Parathyroid adenoma (tissue), 2 donors: ENCODE measurements at regions not wholly inside any gene's neighbourhood (a gene's known extent, or its start where the extent isn't known, plus 50 kb on each side); places are given as distances from the start of the nearest gene placed in this dataset.

ENCODE experiments used
- H2AFZ ChIP-seq: fragments of 300-600 bp; sonication (generic); one replicate; pipeline ENCODE4 v1.7.0; 2017; ENCODE audit warnings: antibody characterized with exemption, mild to moderate bottlenecking
- H3K27ac ChIP-seq: fragments of 300-600 bp; sonication (generic); one replicate; pipeline ENCODE4 v1.7.0; 2017
- H3K27me3 ChIP-seq: fragments of 300-600 bp; sonication (generic); one replicate; pipeline ENCODE4 v1.7.0; 2017; ENCODE audit warnings: low read length; ENCODE audit not compliant: control insufficient read depth, insufficient read depth
- H3K36me3 ChIP-seq: fragments of 300-600 bp; sonication (generic); one replicate; pipeline ENCODE4 v1.7.0; 2017; ENCODE audit warnings: low read length; ENCODE audit not compliant: control insufficient read depth, insufficient read depth
- H3K4me1 ChIP-seq: fragments of 300-600 bp; sonication (generic); one replicate; pipeline ENCODE4 v1.7.0; 2017; ENCODE audit warnings: control low read depth
- H3K4me2 ChIP-seq: fragments of 300-600 bp; sonication (generic); one replicate; pipeline ENCODE4 v1.7.0; 2017; ENCODE audit warnings: low read length
- H3K4me3 ChIP-seq: fragments of 300-600 bp; sonication (generic); one replicate; pipeline ENCODE4 v1.7.0; 2017; ENCODE audit warnings: low read depth, low read length
- H3K79me2 ChIP-seq: fragments of 300-600 bp; sonication (generic); one replicate; pipeline ENCODE4 v1.7.0; 2017; ENCODE audit warnings: control low read depth
- H3K9ac ChIP-seq: fragments of 300-600 bp; sonication (generic); one replicate; pipeline ENCODE4 v1.7.0; 2017; ENCODE audit warnings: mild to moderate bottlenecking
- H3K9me3 ChIP-seq: fragments of 300-600 bp; sonication (generic); one replicate; pipeline ENCODE4 v1.7.0; 2017; ENCODE audit warnings: low read length; ENCODE audit not compliant: control insufficient read depth
- TF ChIP-seq, protein P1 (sequence below): fragments of 300-600 bp; sonication (generic); IDR thresholded peaks from one replicate; pipeline ENCODE4 v1.7.0; 2017; ENCODE audit warnings: antibody characterized with exemption, mild to moderate bottlenecking
- donor health status: primary hyperparathyroidism.

DNA sequence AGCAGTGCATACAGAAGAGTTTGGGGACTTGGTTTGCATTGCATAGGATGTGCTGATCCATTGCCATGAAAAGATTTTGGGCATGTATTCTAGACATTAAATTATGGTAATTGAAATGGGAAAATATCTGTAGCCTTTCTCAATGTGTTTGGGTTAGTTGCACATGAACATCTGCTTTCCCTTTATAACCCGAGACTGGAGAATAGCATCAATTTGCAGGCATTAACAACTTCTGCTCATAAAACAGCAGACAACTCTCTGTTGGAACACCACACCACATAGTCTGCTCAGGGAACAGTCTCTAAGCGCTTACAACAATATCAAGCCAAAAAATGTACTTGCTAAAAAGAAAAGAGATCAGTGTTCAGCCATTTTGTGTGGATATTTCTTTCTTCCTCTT, 1391.1 kb upstream of the LRRTM3 start:
- no peak overlapping the region for H3K4me2 ChIP-seq
- H3K9me3 ChIP-seq: no peaks in the 10 kb centered on the region
- H3K36me3 ChIP-seq: no peaks in the 10 kb centered on the region
- TF ChIP-seq, protein P1, sequence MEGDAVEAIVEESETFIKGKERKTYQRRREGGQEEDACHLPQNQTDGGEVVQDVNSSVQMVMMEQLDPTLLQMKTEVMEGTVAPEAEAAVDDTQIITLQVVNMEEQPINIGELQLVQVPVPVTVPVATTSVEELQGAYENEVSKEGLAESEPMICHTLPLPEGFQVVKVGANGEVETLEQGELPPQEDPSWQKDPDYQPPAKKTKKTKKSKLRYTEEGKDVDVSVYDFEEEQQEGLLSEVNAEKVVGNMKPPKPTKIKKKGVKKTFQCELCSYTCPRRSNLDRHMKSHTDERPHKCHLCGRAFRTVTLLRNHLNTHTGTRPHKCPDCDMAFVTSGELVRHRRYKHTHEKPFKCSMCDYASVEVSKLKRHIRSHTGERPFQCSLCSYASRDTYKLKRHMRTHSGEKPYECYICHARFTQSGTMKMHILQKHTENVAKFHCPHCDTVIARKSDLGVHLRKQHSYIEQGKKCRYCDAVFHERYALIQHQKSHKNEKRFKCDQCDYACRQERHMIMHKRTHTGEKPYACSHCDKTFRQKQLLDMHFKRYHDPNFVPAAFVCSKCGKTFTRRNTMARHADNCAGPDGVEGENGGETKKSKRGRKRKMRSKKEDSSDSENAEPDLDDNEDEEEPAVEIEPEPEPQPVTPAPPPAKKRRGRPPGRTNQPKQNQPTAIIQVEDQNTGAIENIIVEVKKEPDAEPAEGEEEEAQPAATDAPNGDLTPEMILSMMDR: no peak
- H2AFZ ChIP-seq: no peak overlapping the region
- no peaks in the 10 kb centered on the region for H3K79me2 ChIP-seq
- no peak overlapping the region for H3K9ac ChIP-seq
- no peaks in the 10 kb centered on the region for H3K4me1 ChIP-seq
- no peaks in the 10 kb centered on the region for H3K27me3 ChIP-seq
- no peak overlapping the region for H3K27ac ChIP-seq
- H3K4me3 ChIP-seq: no peak overlapping the region

DNA sequence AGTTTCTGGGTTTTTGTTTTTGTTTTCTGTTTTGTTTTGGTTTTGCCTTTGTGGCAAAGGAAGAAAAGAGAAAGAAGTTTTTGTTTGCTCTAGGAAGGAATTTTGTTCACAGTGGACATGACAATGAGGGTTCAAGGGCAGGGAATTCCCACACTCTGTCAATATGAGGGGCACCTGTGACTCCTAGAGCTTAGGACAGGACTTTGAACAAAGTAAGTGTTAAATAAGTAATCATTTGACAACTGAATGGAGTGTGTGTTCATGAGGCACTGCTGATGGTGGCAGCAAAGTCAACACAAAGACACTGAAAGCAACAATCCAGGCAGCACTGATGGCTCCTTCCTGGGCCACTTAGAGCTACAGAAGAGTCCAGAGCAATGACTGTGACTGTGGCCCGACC, 1381.1 kb upstream of the LRRTM3 start:
- H2AFZ ChIP-seq: no peak overlapping the region
- no peak overlapping the region for H3K9ac ChIP-seq
- H3K27ac ChIP-seq: no peak overlapping the region
- H3K36me3 ChIP-seq: no peaks in the 10 kb centered on the region
- H3K79me2 ChIP-seq: no peaks in the 10 kb centered on the region
- no peaks in the 10 kb centered on the region for H3K27me3 ChIP-seq
- no peak overlapping the region for H3K4me3 ChIP-seq
- no peaks in the 10 kb centered on the region for H3K4me1 ChIP-seq
- TF ChIP-seq, protein P1: no peak
- H3K9me3 ChIP-seq: no peaks in the 10 kb centered on the region
- H3K4me2 ChIP-seq: no peak overlapping the region

DNA sequence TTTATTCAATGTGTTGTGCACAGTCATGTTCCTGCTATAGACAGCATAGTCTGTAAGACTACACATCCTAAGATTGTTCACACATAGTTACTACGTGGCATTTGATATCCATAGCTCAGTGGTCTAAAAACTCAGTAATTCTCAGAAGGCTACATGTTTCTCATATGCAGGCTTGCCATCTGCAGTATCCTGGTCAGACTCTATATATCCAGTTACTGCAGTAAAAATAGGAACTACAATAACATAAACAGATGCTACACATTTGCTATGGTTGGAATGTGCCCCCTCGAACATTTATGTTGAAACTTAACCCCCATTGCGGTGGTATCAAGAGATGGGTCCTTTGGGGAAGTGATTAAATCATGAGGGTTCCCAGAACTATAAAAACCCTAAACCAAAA, 1377.8 kb upstream of the LRRTM3 start:
- no peak overlapping the region for H3K27ac ChIP-seq
- no peaks in the 10 kb centered on the region for H3K36me3 ChIP-seq
- TF ChIP-seq, protein P1: no peak
- no peak overlapping the region for H2AFZ ChIP-seq
- H3K9ac ChIP-seq: no peak overlapping the region
- no peaks in the 10 kb centered on the region for H3K9me3 ChIP-seq
- H3K4me1 ChIP-seq: no peaks in the 10 kb centered on the region
- H3K79me2 ChIP-seq: no peaks in the 10 kb centered on the region
- no peaks in the 10 kb centered on the region for H3K27me3 ChIP-seq
- H3K4me3 ChIP-seq: no peak overlapping the region
- H3K4me2 ChIP-seq: no peak overlapping the region

DNA sequence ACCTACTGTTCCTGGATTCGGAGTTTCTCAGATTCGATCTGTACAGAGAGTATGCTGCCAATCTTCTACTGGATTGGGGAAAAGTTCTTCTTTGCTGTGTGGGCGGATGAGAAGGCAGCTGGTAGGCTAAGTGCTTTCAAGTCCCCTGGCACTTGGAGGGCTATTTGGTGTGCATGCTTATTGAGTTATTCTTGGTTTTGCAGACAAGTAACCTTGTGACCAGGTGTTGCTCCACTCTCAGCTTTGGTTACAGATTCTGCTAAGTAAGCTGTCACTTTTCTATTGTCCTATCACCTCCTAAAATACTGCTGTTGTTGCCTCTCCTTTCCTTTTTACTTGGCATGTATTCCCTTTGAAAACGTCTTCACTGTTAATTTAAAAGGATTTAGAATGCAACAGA, 1375.1 kb upstream of the LRRTM3 start:
- Histone ChIP-seq H3K4me3 (no peak overlapping the region), H3K9me3 (no peaks in the 10 kb centered on the region), H3K4me1 (no peaks in the 10 kb centered on the region), H3K27me3 (no peaks in the 10 kb centered on the region), H3K36me3 (no peaks in the 10 kb centered on the region), H3K27ac (no peak overlapping the region), H3K79me2 (no peaks in the 10 kb centered on the region), H3K9ac (no peak overlapping the region), H3K4me2 (no peak overlapping the region), H2AFZ (no peak overlapping the region)
- TF ChIP-seq, protein P1: no peak

DNA sequence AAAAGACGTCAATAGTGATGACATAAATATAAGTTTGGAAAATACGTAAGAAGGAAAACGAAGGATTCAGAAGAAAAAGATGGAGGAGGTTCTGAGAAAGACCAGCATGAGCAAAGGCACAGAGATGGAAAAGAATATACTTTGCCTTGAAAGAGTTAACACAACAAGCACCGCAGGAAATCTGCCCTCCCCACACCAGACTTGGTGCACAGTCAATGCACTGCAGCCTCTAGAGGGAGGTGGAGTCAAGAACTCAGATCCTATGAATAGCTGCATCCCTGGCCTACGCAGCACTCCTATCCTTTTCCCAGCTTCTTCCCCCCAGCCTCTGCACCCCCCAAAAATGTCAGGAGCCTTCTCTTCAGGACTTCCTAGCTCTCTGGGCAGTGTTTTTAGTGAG, 1370.6 kb upstream of the LRRTM3 start:
- Histone ChIP-seq H3K4me3 (no peak overlapping the region), H3K36me3 (no peaks in the 10 kb centered on the region), H2AFZ (no peak overlapping the region), H3K27ac (no peak overlapping the region), H3K79me2 (no peaks in the 10 kb centered on the region), H3K27me3 (no peaks in the 10 kb centered on the region), H3K9ac (no peak overlapping the region), H3K4me2 (no peak overlapping the region), H3K4me1 (no peaks in the 10 kb centered on the region), H3K9me3 (no peaks in the 10 kb centered on the region)
- TF ChIP-seq, protein P1: no peak
